Astrocyte of the cerebellum (primary cell): ENCODE measurements at regions not wholly inside any gene's neighbourhood (a gene's known extent, or its start where the extent isn't known, plus 50 kb on each side); places are given as distances from the start of the nearest gene placed in this dataset.

Experiments
- DNase-seq: peaks from one replicate; pipeline ENCODE4 v3.0.0-alpha.2; 2011; ENCODE audit warnings: low read depth
- H3K4me3 ChIP-seq: 2 replicates; pipeline ENCODE4 v1.5.1; 2011; ENCODE audit warnings: mild to moderate bottlenecking, low read depth, low read length, moderate library complexity
- CTCF ChIP-seq: IDR thresholded peaks from 2 replicates; pipeline ENCODE4 v1.5.1; 2012; ENCODE audit warnings: low read length, low read depth, moderate library complexity, mild to moderate bottlenecking; ENCODE audit errors: missing control alignments
- in situ Hi-C: cut with HindIII; loops from 2 replicates; pipeline ENCODE4 v1.10.0; 2017; ENCODE audit warnings: low sequenced_read_pairs

- no peak for DNase-seq
Measured at GRCh38 chr2:7730449-7730848, 813.2 kb downstream of the RNF144A start.

GRCh38 chr2:7730990-7731389 is 813.8 kb downstream of the RNF144A start:
- TF ChIP-seq CTCF, result no peak
- in situ Hi-C loops, result no loop called here
- no peak overlapping the region for H3K4me3 ChIP-seq
- no peak for DNase-seq

More at GRCh38 chr2:7730449-7730848, 813.2 kb downstream of the RNF144A start:
- in situ Hi-C loops, result no loop called here
- H3K4me3 ChIP-seq, result no peak overlapping the region
- no peak for TF ChIP-seq CTCF

GRCh38 chr2:7732497-7732896 is 815.3 kb downstream of the RNF144A start:
- no peak for TF ChIP-seq CTCF
- no peak for DNase-seq
- in situ Hi-C loops, result no loop called here
- H3K4me3 ChIP-seq, result no peak overlapping the region

GRCh38 chr2:7736646-7737305 is 819.6 kb downstream of the RNF144A start:
- DNase-seq, result no peak
- H3K4me3 ChIP-seq, result no peak overlapping the region
- in situ Hi-C loops, result no loop called here
- TF ChIP-seq CTCF, result no peak

- TF ChIP-seq CTCF, result no peak
- in situ Hi-C loops, result no loop called here
- no peak for DNase-seq
- H3K4me3 ChIP-seq, result no peak overlapping the region
Measured at GRCh38 chr2:7738596-7738995, 821.4 kb downstream of the RNF144A start.

- DNase-seq, result no peak
- TF ChIP-seq CTCF, result no peak
- in situ Hi-C loops, result no loop called here
- H3K4me3 ChIP-seq, result no peak overlapping the region
Measured at GRCh38 chr2:7740114-7740513, 822.9 kb downstream of the RNF144A start.
